ENCODE measurements at regions not wholly inside any gene's neighbourhood (a gene's known extent, or its start where the extent isn't known, plus 50 kb on each side); places are given as distances from the start of the nearest gene placed in this dataset.

- Histone ChIP-seq H3K9me2 (replicated peaks; ENCODE audit: low read depth, low read length) (no peaks in the 10 kb centered on the region), H3F3A (ENCODE audit: low read depth) (no peaks in the 10 kb centered on the region), H3K36me3 (ENCODE audit: insufficient read depth, low read length) (no peaks in the 10 kb centered on the region), H3K9me3 (ENCODE audit: insufficient read depth, low read depth, low read length) (no peaks in the 10 kb centered on the region), H3K27me3 (ENCODE audit: insufficient read depth, low read length, poor library complexity, severe bottlenecking) (no peaks in the 10 kb centered on the region), H3K79me2 (ENCODE audit: insufficient read depth, low read length) (no peaks in the 10 kb centered on the region), H2AFZ (ENCODE audit: low read length) (no peak overlapping the region), H3K4me3 (ENCODE audit: low read length, poor library complexity, severe bottlenecking) (no peak overlapping the region), H4K20me1 (ENCODE audit: insufficient read depth, low read length, poor library complexity, severe bottlenecking) (no peaks in the 10 kb centered on the region), H3K4me2 (ENCODE audit: low read depth, low read length, poor library complexity, severe bottlenecking) (no peak overlapping the region), H3K4me1 (ENCODE audit: insufficient read depth, low read length, poor library complexity, severe bottlenecking) (peaks cover 10% of the 10 kb centered on the region), H3K9ac (ENCODE audit: low read depth, low read length, poor library complexity, severe bottlenecking) (no peak overlapping the region)
- TF ChIP-seq CTCF (conservative IDR thresholded peaks at IDR 0.05; ENCODE audit: low read length): no peak
- no peak for TF ChIP-seq EZH2phosphoT487 (IDR thresholded peaks at IDR 0.05; ENCODE audit: borderline replicate concordance)
These were observed 692.0 kb upstream of the ID2 start for GRCh38 chr2:7989823-7990222.

DNA sequence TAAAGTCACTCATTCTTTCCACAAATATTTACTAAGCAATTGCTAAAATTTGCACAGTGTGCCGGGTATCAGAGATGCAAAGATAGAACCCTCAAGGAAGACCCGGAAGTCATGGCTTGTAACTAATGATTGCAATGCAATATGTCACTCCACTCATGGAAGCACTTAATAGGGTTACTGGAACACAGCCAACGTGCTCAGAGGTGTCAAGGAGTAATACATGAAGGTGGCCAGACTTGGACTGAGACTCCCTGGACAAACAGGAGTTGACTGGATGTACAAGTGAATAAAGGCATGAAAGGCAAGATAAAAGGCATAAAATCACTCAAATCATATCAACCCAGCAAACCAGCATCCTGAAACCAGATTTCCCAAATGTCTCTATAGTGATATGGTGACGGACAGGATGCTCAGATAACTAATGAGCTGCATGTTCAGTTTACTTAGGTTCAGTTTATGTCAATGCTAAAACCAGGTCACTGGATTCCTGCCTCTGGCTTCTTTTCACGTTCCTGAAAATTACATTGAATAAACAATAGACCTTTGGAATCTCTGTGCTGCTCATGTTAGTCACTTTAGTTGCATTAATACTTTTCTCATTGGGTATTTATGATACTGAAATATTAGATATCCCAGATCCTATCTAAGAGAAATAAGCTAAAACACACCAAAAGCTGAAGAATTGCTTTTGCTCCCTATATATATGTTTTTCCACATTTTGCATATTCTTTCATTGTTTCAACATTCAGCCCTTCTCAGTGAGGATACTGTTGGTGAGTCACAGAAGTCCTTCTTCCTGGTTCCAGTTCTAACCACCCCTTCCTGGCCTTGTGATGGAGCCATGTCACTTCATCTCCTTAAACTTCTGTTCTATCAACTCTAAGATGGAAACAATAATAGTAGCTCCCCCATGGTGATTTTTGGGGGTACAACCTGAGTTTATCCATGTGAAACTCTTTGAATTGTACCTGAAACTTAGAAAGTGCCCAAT is 688.9 kb upstream of the ID2 start:
- Histone ChIP-seq H2AFZ (ENCODE audit: low read length) (peak overlapping the region; percentile 34; the same call in 1 of the 2 replicates), H3K9ac (ENCODE audit: low read depth, low read length, poor library complexity, severe bottlenecking) (no peak overlapping the region), H3K9me3 (ENCODE audit: insufficient read depth, low read depth, low read length) (no peaks in the 10 kb centered on the region), H4K20me1 (ENCODE audit: insufficient read depth, low read length, poor library complexity, severe bottlenecking) (no peaks in the 10 kb centered on the region), H3K4me2 (ENCODE audit: low read depth, low read length, poor library complexity, severe bottlenecking) (no peak overlapping the region), H3K4me3 (ENCODE audit: low read length, poor library complexity, severe bottlenecking) (no peak overlapping the region), H3K4me1 (ENCODE audit: insufficient read depth, low read length, poor library complexity, severe bottlenecking) (peaks cover 27% of the 10 kb centered on the region), H3K79me2 (ENCODE audit: insufficient read depth, low read length) (no peaks in the 10 kb centered on the region), H3K27me3 (ENCODE audit: insufficient read depth, low read length, poor library complexity, severe bottlenecking) (no peaks in the 10 kb centered on the region), H3F3A (ENCODE audit: low read depth) (no peaks in the 10 kb centered on the region), H3K9me2 (replicated peaks; ENCODE audit: low read depth, low read length) (no peaks in the 10 kb centered on the region), H3K36me3 (ENCODE audit: insufficient read depth, low read length) (no peaks in the 10 kb centered on the region)
- TF ChIP-seq CTCF (conservative IDR thresholded peaks at IDR 0.05; ENCODE audit: low read length) (no peak), EZH2phosphoT487 (IDR thresholded peaks at IDR 0.05; ENCODE audit: borderline replicate concordance) (no peak)

DNA sequence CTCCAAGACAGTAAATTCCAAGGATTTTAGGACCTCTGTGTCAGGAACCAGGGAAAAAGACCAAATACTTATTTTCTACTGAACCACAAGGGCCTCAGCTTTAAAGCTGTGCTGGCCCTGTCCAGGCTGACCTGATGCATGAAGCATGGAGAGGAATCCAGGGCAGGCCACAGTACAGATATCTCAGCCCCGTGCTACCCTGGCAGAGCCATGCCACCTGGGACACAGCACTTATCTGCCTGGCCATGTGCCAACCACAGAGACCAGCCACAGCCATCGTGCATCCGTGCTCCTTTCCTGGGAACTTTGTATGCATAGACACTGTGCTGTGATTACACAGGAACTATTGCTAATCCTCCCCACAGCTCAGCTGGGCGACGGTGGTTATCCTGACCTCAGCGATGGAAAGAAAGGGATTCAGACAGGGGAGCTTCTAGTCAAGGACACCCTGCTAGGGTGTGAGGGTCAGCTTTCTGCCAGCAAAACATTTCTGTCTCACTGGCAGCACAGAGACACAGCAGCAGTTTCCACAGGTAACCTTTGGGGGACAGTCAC is 687.4 kb upstream of the ID2 start:
- no peak for TF ChIP-seq EZH2phosphoT487 (IDR thresholded peaks at IDR 0.05; ENCODE audit: borderline replicate concordance)
- TF ChIP-seq CTCF (conservative IDR thresholded peaks at IDR 0.05; ENCODE audit: low read length): no peak
- H3K9me3 ChIP-seq (ENCODE audit: insufficient read depth, low read depth, low read length): no peaks in the 10 kb centered on the region
- no peaks in the 10 kb centered on the region for H3K36me3 ChIP-seq (ENCODE audit: insufficient read depth, low read length)
- no peak overlapping the region for H3K4me3 ChIP-seq (ENCODE audit: low read length, poor library complexity, severe bottlenecking)
- H3F3A ChIP-seq (ENCODE audit: low read depth): no peaks in the 10 kb centered on the region
- H4K20me1 ChIP-seq (ENCODE audit: insufficient read depth, low read length, poor library complexity, severe bottlenecking): no peaks in the 10 kb centered on the region
- no peak overlapping the region for H3K9ac ChIP-seq (ENCODE audit: low read depth, low read length, poor library complexity, severe bottlenecking)
- H3K27me3 ChIP-seq (ENCODE audit: insufficient read depth, low read length, poor library complexity, severe bottlenecking): no peaks in the 10 kb centered on the region
- H3K4me2 ChIP-seq (ENCODE audit: low read depth, low read length, poor library complexity, severe bottlenecking): no peak overlapping the region
- peaks cover 27% of the 10 kb centered on the region for H3K4me1 ChIP-seq (ENCODE audit: insufficient read depth, low read length, poor library complexity, severe bottlenecking)
- no peaks in the 10 kb centered on the region for H3K79me2 ChIP-seq (ENCODE audit: insufficient read depth, low read length)
- H2AFZ ChIP-seq (ENCODE audit: low read length): no peak overlapping the region; the same call in 1 of the 2 replicates
- no peaks in the 10 kb centered on the region for H3K9me2 ChIP-seq (replicated peaks; ENCODE audit: low read depth, low read length)

Data from Loucy (cell line).